ENCODE measurements at regions not wholly inside any gene's neighbourhood (a gene's known extent, or its start where the extent isn't known, plus 50 kb on each side); places are given as distances from the start of the nearest gene placed in this dataset.

- FAIRE-seq, result no peak
- Histone ChIP-seq H3K36me3 (ENCODE audit: control insufficient read depth in 3 of 3, insufficient read depth in 2 of 3, low read depth in 1 of 3, low read length in 3 of 3) (no peaks in the 10 kb centered on the region), H3K27ac (ENCODE audit: low read depth in 1 of 3, low read length in 2 of 3) (no peak overlapping the region), H3K27me3 (ENCODE audit: control insufficient read depth in 3 of 3, insufficient read depth in 3 of 3, low read length in 3 of 3) (peaks cover 0 to 2% (median 0%) of the 10 kb centered on the region in 3 donors), H3K9me3 (ENCODE audit: control insufficient read depth in 2 of 2, insufficient read depth in 1 of 2, low read depth in 1 of 2, low read length in 1 of 2) (peaks cover 0 to 3% of the 10 kb centered on the region in 2 donors), H3K4me1 (ENCODE audit: control insufficient read depth in 3 of 3, insufficient read depth in 2 of 3, low read depth in 1 of 3, low read length in 2 of 3) (no peaks in the 10 kb centered on the region), H3K4me3 (ENCODE audit: low read depth in 1 of 3, low read length in 3 of 3) (no peak overlapping the region)
- DNase-seq, result no peak
These were observed 498.3 kb upstream of the DAB1 start for GRCh38 chr1:57922130-57922529.

- Histone ChIP-seq H3K36me3 (ENCODE audit: control insufficient read depth in 3 of 3, insufficient read depth in 2 of 3, low read depth in 1 of 3, low read length in 3 of 3) (no peaks in the 10 kb centered on the region), H3K4me1 (ENCODE audit: control insufficient read depth in 3 of 3, insufficient read depth in 2 of 3, low read depth in 1 of 3, low read length in 2 of 3) (no peaks in the 10 kb centered on the region)
- WGBS, 3 donors, result 82 to 87% (median 86%) methylated on average over 6 of the region's 6 CpGs
These were observed 492.2 kb upstream of the DAB1 start for GRCh38 chr1:57916041-57916440.

GRCh38 chr1:57911427-57911826 is 487.6 kb upstream of the DAB1 start:
- no peak overlapping the region for H3K27ac ChIP-seq (ENCODE audit: low read depth in 1 of 3, low read length in 2 of 3)
- H3K27me3 ChIP-seq (ENCODE audit: control insufficient read depth in 3 of 3, insufficient read depth in 3 of 3, low read length in 3 of 3), result peaks cover 0 to 5% (median 0%) of the 10 kb centered on the region in 3 donors
- 68 to 86% (median 81%) methylated on average over 4 of the region's 4 CpGs for WGBS, 3 donors
- H3K36me3 ChIP-seq (ENCODE audit: control insufficient read depth in 3 of 3, insufficient read depth in 2 of 3, low read depth in 1 of 3, low read length in 3 of 3), result no peaks in the 10 kb centered on the region
- FAIRE-seq, result no peak
- no peak for DNase-seq
- H3K4me3 ChIP-seq (ENCODE audit: low read depth in 1 of 3, low read length in 3 of 3), result no peak overlapping the region
- H3K9me3 ChIP-seq (ENCODE audit: control insufficient read depth in 2 of 2, insufficient read depth in 1 of 2, low read depth in 1 of 2, low read length in 1 of 2), result no peaks in the 10 kb centered on the region
- H3K4me1 ChIP-seq (ENCODE audit: control insufficient read depth in 3 of 3, insufficient read depth in 2 of 3, low read depth in 1 of 3, low read length in 2 of 3), result no peaks in the 10 kb centered on the region

More at GRCh38 chr1:57916041-57916440, 492.2 kb upstream of the DAB1 start:
- FAIRE-seq (no peak), DNase-seq (no peak)
- Histone ChIP-seq H3K4me3 (ENCODE audit: low read depth in 1 of 3, low read length in 3 of 3) (no peak overlapping the region), H3K27ac (ENCODE audit: low read depth in 1 of 3, low read length in 2 of 3) (no peak overlapping the region), H3K27me3 (ENCODE audit: control insufficient read depth in 3 of 3, insufficient read depth in 3 of 3, low read length in 3 of 3) (peaks cover 0 to 5% (median 0%) of the 10 kb centered on the region in 3 donors), H3K9me3 (ENCODE audit: control insufficient read depth in 2 of 2, insufficient read depth in 1 of 2, low read depth in 1 of 2, low read length in 1 of 2) (peaks cover 0 to 3% of the 10 kb centered on the region in 2 donors)

GRCh38 chr1:57910782-57911181 is 486.9 kb upstream of the DAB1 start:
- 69 to 85% (median 78%) methylated on average over 2 of the region's 2 CpGs for WGBS, 3 donors
- DNase-seq, result no peak
- Histone ChIP-seq H3K27me3 (ENCODE audit: control insufficient read depth in 3 of 3, insufficient read depth in 3 of 3, low read length in 3 of 3) (peaks cover 0 to 4% (median 0%) of the 10 kb centered on the region in 3 donors), H3K27ac (ENCODE audit: low read depth in 1 of 3, low read length in 2 of 3) (no peak overlapping the region), H3K36me3 (ENCODE audit: control insufficient read depth in 3 of 3, insufficient read depth in 2 of 3, low read depth in 1 of 3, low read length in 3 of 3) (no peaks in the 10 kb centered on the region), H3K4me1 (ENCODE audit: control insufficient read depth in 3 of 3, insufficient read depth in 2 of 3, low read depth in 1 of 3, low read length in 2 of 3) (no peaks in the 10 kb centered on the region), H3K4me3 (ENCODE audit: low read depth in 1 of 3, low read length in 3 of 3) (no peak overlapping the region), H3K9me3 (ENCODE audit: control insufficient read depth in 2 of 2, insufficient read depth in 1 of 2, low read depth in 1 of 2, low read length in 1 of 2) (no peaks in the 10 kb centered on the region)
- no peak for FAIRE-seq

GRCh38 chr1:57910305-57910704 is 486.4 kb upstream of the DAB1 start:
- FAIRE-seq (no peak), DNase-seq (no peak)
- no peaks in the 10 kb centered on the region for H3K27me3 ChIP-seq (ENCODE audit: control insufficient read depth in 3 of 3, insufficient read depth in 3 of 3, low read length in 3 of 3)
- H3K4me1 ChIP-seq (ENCODE audit: control insufficient read depth in 3 of 3, insufficient read depth in 2 of 3, low read depth in 1 of 3, low read length in 2 of 3), result no peaks in the 10 kb centered on the region
- H3K27ac ChIP-seq (ENCODE audit: low read depth in 1 of 3, low read length in 2 of 3), result no peak overlapping the region
- WGBS, 3 donors, result 80 to 92% (median 88%) methylated on average over 7 of the region's 7 CpGs
- no peaks in the 10 kb centered on the region for H3K9me3 ChIP-seq (ENCODE audit: control insufficient read depth in 2 of 2, insufficient read depth in 1 of 2, low read depth in 1 of 2, low read length in 1 of 2)
- H3K4me3 ChIP-seq (ENCODE audit: low read depth in 1 of 3, low read length in 3 of 3), result no peak overlapping the region
- no peaks in the 10 kb centered on the region for H3K36me3 ChIP-seq (ENCODE audit: control insufficient read depth in 3 of 3, insufficient read depth in 2 of 3, low read depth in 1 of 3, low read length in 3 of 3)

- H3K36me3 ChIP-seq (ENCODE audit: control insufficient read depth in 3 of 3, insufficient read depth in 2 of 3, low read depth in 1 of 3, low read length in 3 of 3), result no peaks in the 10 kb centered on the region
- 54 to 75% (median 67%) methylated on average over 6 of the region's 6 CpGs for WGBS, 3 donors
- DNase-seq (no peak), FAIRE-seq (no peak)
- H3K27me3 ChIP-seq (ENCODE audit: control insufficient read depth in 3 of 3, insufficient read depth in 3 of 3, low read length in 3 of 3), result no peaks in the 10 kb centered on the region
- no peaks in the 10 kb centered on the region for H3K9me3 ChIP-seq (ENCODE audit: control insufficient read depth in 2 of 2, insufficient read depth in 1 of 2, low read depth in 1 of 2, low read length in 1 of 2)
- H3K4me1 ChIP-seq (ENCODE audit: control insufficient read depth in 3 of 3, insufficient read depth in 2 of 3, low read depth in 1 of 3, low read length in 2 of 3), result no peaks in the 10 kb centered on the region
- H3K4me3 ChIP-seq (ENCODE audit: low read depth in 1 of 3, low read length in 3 of 3), result no peak overlapping the region
- H3K27ac ChIP-seq (ENCODE audit: low read depth in 1 of 3, low read length in 2 of 3), result no peak overlapping the region
These were observed 484.5 kb upstream of the DAB1 start for GRCh38 chr1:57908147-57908890.

GRCh38 chr1:57901208-57901919 is 477.5 kb upstream of the DAB1 start:
- Histone ChIP-seq H3K4me1 (ENCODE audit: control insufficient read depth in 3 of 3, insufficient read depth in 2 of 3, low read depth in 1 of 3, low read length in 2 of 3) (no peaks in the 10 kb centered on the region), H3K27me3 (ENCODE audit: control insufficient read depth in 3 of 3, insufficient read depth in 3 of 3, low read length in 3 of 3) (no peaks in the 10 kb centered on the region), H3K4me3 (ENCODE audit: low read depth in 1 of 3, low read length in 3 of 3) (no peak overlapping the region), H3K36me3 (ENCODE audit: control insufficient read depth in 3 of 3, insufficient read depth in 2 of 3, low read depth in 1 of 3, low read length in 3 of 3) (no peaks in the 10 kb centered on the region), H3K27ac (ENCODE audit: low read depth in 1 of 3, low read length in 2 of 3) (no peak overlapping the region), H3K9me3 (ENCODE audit: control insufficient read depth in 2 of 2, insufficient read depth in 1 of 2, low read depth in 1 of 2, low read length in 1 of 2) (no peaks in the 10 kb centered on the region)
- FAIRE-seq (no peak), DNase-seq (no peak)
- WGBS, 3 donors, result 83 to 84% (median 83%) methylated on average over 7 of the region's 7 CpGs

GRCh38 chr1:57898531-57898930 is 474.7 kb upstream of the DAB1 start:
- no peak overlapping the region for H3K27ac ChIP-seq (ENCODE audit: low read depth in 1 of 3, low read length in 2 of 3)
- DNase-seq (no peak), FAIRE-seq (no peak)
- H3K9me3 ChIP-seq (ENCODE audit: control insufficient read depth in 2 of 2, insufficient read depth in 1 of 2, low read depth in 1 of 2, low read length in 1 of 2), result no peaks in the 10 kb centered on the region
- H3K4me1 ChIP-seq (ENCODE audit: control insufficient read depth in 3 of 3, insufficient read depth in 2 of 3, low read depth in 1 of 3, low read length in 2 of 3), result no peaks in the 10 kb centered on the region
- no peaks in the 10 kb centered on the region for H3K36me3 ChIP-seq (ENCODE audit: control insufficient read depth in 3 of 3, insufficient read depth in 2 of 3, low read depth in 1 of 3, low read length in 3 of 3)
- no peak overlapping the region for H3K4me3 ChIP-seq (ENCODE audit: low read depth in 1 of 3, low read length in 3 of 3)
- no peaks in the 10 kb centered on the region for H3K27me3 ChIP-seq (ENCODE audit: control insufficient read depth in 3 of 3, insufficient read depth in 3 of 3, low read length in 3 of 3)
- 84 to 95% (median 88%) methylated on average over 7 of the region's 7 CpGs for whole genome bisulfite sequencing, 3 donors

Data from small intestine (tissue), 7 donors.